ENCODE measurements at regions not wholly inside any gene's neighbourhood (a gene's known extent, or its start where the extent isn't known, plus 50 kb on each side); places are given as distances from the start of the nearest gene placed in this dataset.

- DNase-seq (ENCODE audit: low read depth): no peak
- H3K4me3 ChIP-seq (ENCODE audit: low read depth, low read length): no peak overlapping the region
- TF ChIP-seq POLR2A (IDR thresholded peaks at IDR 0.05; ENCODE audit: extremely low read depth, insufficient read length) (no peak), MYC (IDR thresholded peaks at IDR 0.05; ENCODE audit: low read depth, low read length) (no peak), CTCF (IDR thresholded peaks at IDR 0.05; ENCODE audit: low read depth, low read length) (no peak), MAX (IDR thresholded peaks at IDR 0.05; ENCODE audit: low read depth, low read length) (no peak)
Observed at GRCh38 chr2:201568217-201568820, 75.0 kb downstream of the TMEM237 start.

GRCh38 chr2:201559067-201559710, 84.1 kb downstream of the TMEM237 start:
- DNase-seq (ENCODE audit: low read depth): no peak
- TF ChIP-seq CTCF (IDR thresholded peaks at IDR 0.05; ENCODE audit: low read depth, low read length) (no peak), POLR2A (IDR thresholded peaks at IDR 0.05; ENCODE audit: extremely low read depth, insufficient read length) (no peak), MYC (IDR thresholded peaks at IDR 0.05; ENCODE audit: low read depth, low read length) (no peak)
- no peak overlapping the region for H3K4me3 ChIP-seq (ENCODE audit: low read depth, low read length)

- DNase-seq (ENCODE audit: low read depth): no peak
- no peak overlapping the region for H3K4me3 ChIP-seq (ENCODE audit: low read depth, low read length)
- no peak for TF ChIP-seq MAX (IDR thresholded peaks at IDR 0.05; ENCODE audit: low read depth, low read length)
- TF ChIP-seq POLR2A (IDR thresholded peaks at IDR 0.05; ENCODE audit: extremely low read depth, insufficient read length): no peak
- no peak for TF ChIP-seq CTCF (IDR thresholded peaks at IDR 0.05; ENCODE audit: low read depth, low read length)
- no peak for TF ChIP-seq MYC (IDR thresholded peaks at IDR 0.05; ENCODE audit: low read depth, low read length)
Observed at GRCh38 chr2:201558665-201559064, 84.6 kb downstream of the TMEM237 start.

GRCh38 chr2:201558232-201558631, 85.1 kb downstream of the TMEM237 start:
- no peak for TF ChIP-seq MYC (IDR thresholded peaks at IDR 0.05; ENCODE audit: low read depth, low read length)
- TF ChIP-seq POLR2A (IDR thresholded peaks at IDR 0.05; ENCODE audit: extremely low read depth, insufficient read length): no peak
- no peak for TF ChIP-seq CTCF (IDR thresholded peaks at IDR 0.05; ENCODE audit: low read depth, low read length)
- TF ChIP-seq MAX (IDR thresholded peaks at IDR 0.05; ENCODE audit: low read depth, low read length): no peak
- DNase-seq (ENCODE audit: low read depth): no peak

GRCh38 chr2:201551901-201552300, 91.4 kb downstream of the TMEM237 start:
- H3K4me3 ChIP-seq (ENCODE audit: low read depth, low read length): no peak overlapping the region
- DNase-seq (ENCODE audit: low read depth): no peak
- no peak for TF ChIP-seq MYC (IDR thresholded peaks at IDR 0.05; ENCODE audit: low read depth, low read length)
- TF ChIP-seq CTCF (IDR thresholded peaks at IDR 0.05; ENCODE audit: low read depth, low read length): no peak
- no peak for TF ChIP-seq MAX (IDR thresholded peaks at IDR 0.05; ENCODE audit: low read depth, low read length)
- TF ChIP-seq POLR2A (IDR thresholded peaks at IDR 0.05; ENCODE audit: extremely low read depth, insufficient read length): no peak

More at GRCh38 chr2:201558232-201558631, 85.1 kb downstream of the TMEM237 start:
- H3K4me3 ChIP-seq (ENCODE audit: low read depth, low read length): no peak overlapping the region

Data from NB4 (cell line).